Spleen (tissue), 11 donors: ENCODE measurements at regions not wholly inside any gene's neighbourhood (a gene's known extent, or its start where the extent isn't known, plus 50 kb on each side); places are given as distances from the start of the nearest gene placed in this dataset.

Experiments used
- DNase-seq: peaks from one replicate; pipeline ENCODE4 v3.0.0-alpha.2; 2020
- H3K27ac ChIP-seq, 8 donors: fragments of 200-600 bp; sonication (generic) in 7 of 8; 1 replicate in 4 of 8; 2 replicates in 4 of 8; pipeline versions ENCODE4 v1.5.0 to v1.8.0; 2016 to 2021; ENCODE audit warnings: inconsistent platforms in 4 of 8, mild to moderate bottlenecking in 4 of 8, moderate library complexity in 1 of 8
- H3K27me3 ChIP-seq, 7 donors: fragments of 200-600 bp; sonication (generic) in 6 of 7; replicated peaks in 1 of 7; 1 replicate in 4 of 7; 2 replicates in 3 of 7; pipeline versions ENCODE4 v1.5.0 to v1.8.0; 2016 to 2021; ENCODE audit warnings: inconsistent platforms in 3 of 7, mild to moderate bottlenecking in 1 of 7
- H3K36me3 ChIP-seq, 6 donors: fragments of 200-600 bp; sonication (generic) in 5 of 6; 1 replicate in 4 of 6; 2 replicates in 2 of 6; pipeline versions ENCODE4 v1.5.0 to v1.8.0; 2016 to 2021; ENCODE audit warnings: inconsistent platforms in 2 of 6
- H3K4me1 ChIP-seq, 6 donors: fragments of 200-600 bp; sonication (generic) in 5 of 6; 1 replicate in 3 of 6; 2 replicates in 3 of 6; pipeline versions ENCODE4 v1.5.0 to v1.8.0; 2016 to 2021; ENCODE audit warnings: inconsistent platforms in 3 of 6
- H3K4me3 ChIP-seq, 8 donors: fragments of 200-600 bp; sonication (generic) in 7 of 8; 1 replicate in 4 of 8; 2 replicates in 4 of 8; pipeline versions ENCODE4 v1.5.0 to v1.8.0; 2016 to 2021; ENCODE audit warnings: inconsistent platforms in 4 of 8, mild to moderate bottlenecking in 4 of 8, moderate library complexity in 2 of 8
- H3K9me3 ChIP-seq, 8 donors: fragments of 200-600 bp; sonication (generic) in 7 of 8; 1 replicate in 4 of 8; 2 replicates in 4 of 8; pipeline versions ENCODE4 v1.5.0 to v1.8.0; 2016 to 2021; ENCODE audit warnings: inconsistent platforms in 4 of 8
- POLR2A ChIP-seq, 3 donors: fragments of 450-650 bp; IDR thresholded peaks; one replicate each; pipeline ENCODE4 v1.5.1; 2017; ENCODE audit warnings: antibody characterized with exemption in 3 of 3, mild to moderate bottlenecking in 1 of 3
- POLR2AphosphoS5 ChIP-seq, 3 donors: sonication (generic); formaldehyde crosslinking; IDR thresholded peaks; one replicate each; pipeline ENCODE4 v1.5.1; 2017; ENCODE audit warnings: antibody characterized with exemption in 3 of 3
- WGBS, 5 donors: extraction: QIAGEN DNeasy Blood & Tissue Kit in 3 of 5; methylation state at CpG; one replicate each; pipeline versions ENCODE4 v1.1.5 to v1.1.7; 2013 to 2018; 5-methylcytosine and 5-hydroxymethylcytosine counted together
- intact Hi-C: fragments of 100-400 bp; cut with DNase I; formaldehyde crosslinking; loops from one replicate; pipeline ENCODE4 v1.15.0; 2023; ENCODE audit warnings: low total_unique reads
- TF ChIP-seq, protein P1 (sequence below), 11 experiments: fragments of 200-600 bp in 7 of 11; fragments of 450-650 bp in 4 of 11; sonication (generic) in 4 of 11; IDR thresholded peaks in 8 of 11; conservative IDR thresholded peaks in 3 of 11; 1 replicate in 7 of 11; 2 replicates in 4 of 11; pipeline versions ENCODE4 v1.4.0 to v1.8.0; 2016 to 2021; ENCODE audit warnings: antibody characterized with exemption in 11 of 11, inconsistent platforms in 4 of 11, mild to moderate bottlenecking in 1 of 11
- donor health status: healthy with polysubstance abuse.
- donor health status: DM: no; HTN: no; CAD: no; lungs with moderate emphysema.
- donor health status: DM: no; HTN: no; CAD: no.
- donor health status: Bipolar disorder and iron deficiency.
- donor health status: healthy.
- donor health status: DM: no; HTN: no; CAD: no.
- donor health status: DM: yes; HTN: yes; CAD: no.

DNA sequence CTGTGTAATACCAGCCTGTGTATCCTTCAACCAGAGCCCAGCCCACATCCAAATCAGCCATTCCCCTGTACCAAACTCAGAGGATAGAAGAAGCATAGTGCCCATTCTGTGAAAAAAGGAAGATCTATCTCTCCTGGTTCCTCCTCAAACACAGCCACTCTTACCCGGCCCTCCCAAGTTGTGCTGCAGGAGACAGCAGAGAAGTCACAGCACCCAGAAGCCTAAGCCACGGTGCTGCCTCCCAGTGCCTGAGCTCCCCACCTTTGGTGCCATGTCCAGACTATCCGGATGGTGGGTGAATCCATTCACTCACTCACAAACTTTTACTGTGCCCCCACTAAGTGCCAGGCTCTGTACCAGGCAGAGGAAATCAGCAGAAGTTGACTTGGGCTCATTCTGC, 166.0 kb upstream of the ZMIZ1 start:
- no peak for TF ChIP-seq POLR2A (IDR thresholded peaks at IDR 0.05)
- TF ChIP-seq POLR2AphosphoS5 (IDR thresholded peaks at IDR 0.05), result no peak
- TF ChIP-seq, protein P1, sequence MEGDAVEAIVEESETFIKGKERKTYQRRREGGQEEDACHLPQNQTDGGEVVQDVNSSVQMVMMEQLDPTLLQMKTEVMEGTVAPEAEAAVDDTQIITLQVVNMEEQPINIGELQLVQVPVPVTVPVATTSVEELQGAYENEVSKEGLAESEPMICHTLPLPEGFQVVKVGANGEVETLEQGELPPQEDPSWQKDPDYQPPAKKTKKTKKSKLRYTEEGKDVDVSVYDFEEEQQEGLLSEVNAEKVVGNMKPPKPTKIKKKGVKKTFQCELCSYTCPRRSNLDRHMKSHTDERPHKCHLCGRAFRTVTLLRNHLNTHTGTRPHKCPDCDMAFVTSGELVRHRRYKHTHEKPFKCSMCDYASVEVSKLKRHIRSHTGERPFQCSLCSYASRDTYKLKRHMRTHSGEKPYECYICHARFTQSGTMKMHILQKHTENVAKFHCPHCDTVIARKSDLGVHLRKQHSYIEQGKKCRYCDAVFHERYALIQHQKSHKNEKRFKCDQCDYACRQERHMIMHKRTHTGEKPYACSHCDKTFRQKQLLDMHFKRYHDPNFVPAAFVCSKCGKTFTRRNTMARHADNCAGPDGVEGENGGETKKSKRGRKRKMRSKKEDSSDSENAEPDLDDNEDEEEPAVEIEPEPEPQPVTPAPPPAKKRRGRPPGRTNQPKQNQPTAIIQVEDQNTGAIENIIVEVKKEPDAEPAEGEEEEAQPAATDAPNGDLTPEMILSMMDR (IDR thresholded peaks at IDR 0.05 in 8 of 11, conservative IDR thresholded peaks at IDR 0.05 in 3 of 11), result no peak
- WGBS, 5 donors, result 85 to 93% (median 86%) methylated on average over 2 to 3 of the region's 3 CpGs
- Histone ChIP-seq H3K4me3 (no peak overlapping the region), H3K36me3 (no peaks in the 10 kb centered on the region), H3K4me1 (peaks cover 0 to 1% (median 0%) of the 10 kb centered on the region in 6 donors), H3K9me3 (peaks cover 0 to 7% (median 0%) of the 10 kb centered on the region in 8 donors), H3K27me3 (no peaks in the 10 kb centered on the region), H3K27ac (no peak overlapping the region)
- intact Hi-C loops, result no loop called here
- DNase-seq, result peak; percentile 59

DNA sequence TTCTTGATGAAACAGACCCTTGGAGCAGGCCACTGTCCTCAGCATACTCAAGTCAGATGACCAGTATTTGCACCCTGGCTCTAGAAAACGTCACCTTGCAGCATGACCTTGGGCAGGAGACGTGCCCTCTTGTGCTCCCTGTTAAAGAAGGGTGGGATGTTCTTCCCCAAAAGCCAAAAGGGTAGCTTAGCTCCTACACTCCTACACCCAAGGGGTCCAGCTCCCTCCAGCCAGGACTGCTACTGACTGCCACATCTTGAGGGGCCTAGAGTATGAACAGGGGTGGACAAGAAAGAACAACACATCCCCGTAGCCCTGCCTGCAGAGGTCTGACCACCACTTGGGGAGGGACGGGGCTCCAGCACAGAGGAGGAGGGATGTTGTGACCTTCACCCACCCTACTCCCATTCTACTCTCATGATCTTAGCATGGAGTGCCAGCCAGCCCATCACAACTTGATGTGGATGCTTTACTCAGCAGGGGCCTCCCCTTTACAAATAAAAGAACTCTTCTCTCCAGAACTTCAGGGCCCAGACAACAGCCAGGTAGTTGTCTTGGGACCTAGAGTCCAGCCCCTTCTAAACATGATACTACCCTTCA, 165.3 kb upstream of the ZMIZ1 start:
- DNase-seq, result no peak
- no peak overlapping the region for H3K27ac ChIP-seq
- 53 to 91% (median 67%) methylated on average over 3 to 4 of the region's 4 CpGs for WGBS, 5 donors
- no peaks in the 10 kb centered on the region for H3K27me3 ChIP-seq
- intact Hi-C loops, result no loop called here
- no peak for TF ChIP-seq POLR2A (IDR thresholded peaks at IDR 0.05)
- TF ChIP-seq, protein P1 (IDR thresholded peaks at IDR 0.05 in 8 of 11, conservative IDR thresholded peaks at IDR 0.05 in 3 of 11), result no peak
- no peak for TF ChIP-seq POLR2AphosphoS5 (IDR thresholded peaks at IDR 0.05)
- H3K4me3 ChIP-seq, result no peak overlapping the region
- H3K9me3 ChIP-seq, result peaks cover 0 to 1% (median 0%) of the 10 kb centered on the region in 8 donors
- no peaks in the 10 kb centered on the region for H3K36me3 ChIP-seq
- peaks cover 0 to 7% (median 0%) of the 10 kb centered on the region in 6 donors for H3K4me1 ChIP-seq

DNA sequence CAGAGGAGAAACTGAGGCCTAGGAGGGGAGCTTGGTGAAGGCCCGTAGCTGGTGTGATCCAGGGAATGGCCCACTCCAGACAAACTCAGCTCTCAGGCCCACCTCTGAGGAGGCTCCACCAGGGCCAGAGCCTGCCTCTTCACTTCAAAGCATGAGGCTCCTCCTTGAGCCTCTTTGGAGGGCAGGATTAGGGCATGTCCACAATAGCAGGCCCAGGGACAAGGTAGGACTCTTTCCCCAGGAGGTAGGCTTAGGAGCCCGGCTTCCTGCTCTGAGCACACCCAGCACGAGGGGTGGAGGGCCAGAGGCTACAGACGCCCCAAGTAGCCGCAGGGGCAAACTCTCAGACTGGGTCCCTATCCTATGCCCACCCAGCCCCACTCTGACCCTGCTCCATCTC, 164.6 kb upstream of the ZMIZ1 start:
- no peak overlapping the region for H3K27ac ChIP-seq
- peak; percentile 53 for DNase-seq
- no peak overlapping the region for H3K4me3 ChIP-seq
- H3K9me3 ChIP-seq, result no peaks in the 10 kb centered on the region
- H3K36me3 ChIP-seq, result no peaks in the 10 kb centered on the region
- no peaks in the 10 kb centered on the region for H3K27me3 ChIP-seq
- peaks cover 0 to 9% (median 0%) of the 10 kb centered on the region in 6 donors for H3K4me1 ChIP-seq
- TF ChIP-seq POLR2A (IDR thresholded peaks at IDR 0.05) (no peak), POLR2AphosphoS5 (IDR thresholded peaks at IDR 0.05) (no peak)
- TF ChIP-seq, protein P1 (IDR thresholded peaks at IDR 0.05 in 8 of 11, conservative IDR thresholded peaks at IDR 0.05 in 3 of 11), result no peak
- 88 to 96% (median 94%) methylated on average over 5 of the region's 5 CpGs for whole genome bisulfite sequencing, 5 donors
- intact Hi-C loops, result no loop called here

DNA sequence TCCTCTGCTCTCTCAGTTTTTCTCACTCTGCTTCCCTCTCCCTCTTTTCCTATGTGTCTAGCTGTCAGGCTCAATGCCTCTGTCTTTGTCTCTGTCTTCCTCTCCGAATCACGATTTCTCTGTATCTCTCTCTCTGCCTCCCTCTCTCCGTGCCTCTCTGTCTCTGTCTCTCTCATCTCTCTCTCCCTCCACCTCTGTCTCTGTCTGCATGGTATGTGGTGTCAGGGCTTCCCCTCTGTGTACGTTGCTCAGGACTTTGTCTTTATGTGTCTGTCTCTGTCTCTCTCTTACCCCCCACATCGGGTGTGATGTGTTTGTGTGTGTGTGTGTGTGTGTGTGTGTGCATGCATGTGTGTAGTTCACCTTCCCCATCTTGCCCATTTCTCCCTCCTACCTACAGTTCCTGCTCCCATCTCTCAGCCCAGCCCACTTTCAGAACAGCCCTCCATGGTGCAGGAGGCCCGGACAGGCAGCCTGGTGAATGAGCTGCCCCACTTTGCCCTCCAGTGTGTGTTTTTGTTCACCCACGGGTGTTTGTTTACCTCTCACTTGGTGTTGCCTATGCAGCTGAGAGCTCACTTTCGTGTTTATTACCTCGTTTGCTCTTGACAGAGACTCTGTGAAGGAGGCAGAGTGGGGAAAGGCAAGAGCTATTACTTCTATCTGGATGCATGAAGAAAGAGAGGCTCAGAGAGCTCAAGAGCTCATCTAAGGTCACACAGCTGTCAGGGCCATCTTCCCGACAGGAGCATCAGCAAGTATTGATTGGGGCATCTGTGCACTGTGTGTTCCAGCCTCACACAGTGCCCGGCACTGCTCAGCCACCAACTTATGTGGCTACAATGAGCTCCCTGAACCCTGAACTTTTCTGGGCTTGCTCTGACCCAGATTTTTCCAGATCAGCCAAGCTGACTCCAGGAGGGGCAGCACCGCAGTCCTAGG, 163.5 kb upstream of the ZMIZ1 start:
- Histone ChIP-seq H3K27me3 (no peaks in the 10 kb centered on the region), H3K27ac (no peak overlapping the region), H3K36me3 (no peaks in the 10 kb centered on the region), H3K4me1 (peaks cover 0 to 9% (median 0%) of the 10 kb centered on the region in 6 donors), H3K4me3 (no peak overlapping the region), H3K9me3 (no peaks in the 10 kb centered on the region)
- WGBS, 5 donors, result 81 to 86% (median 86%) methylated on average over 12 of the region's 12 CpGs
- DNase-seq, result no peak
- TF ChIP-seq, protein P1 (IDR thresholded peaks at IDR 0.05 in 8 of 11, conservative IDR thresholded peaks at IDR 0.05 in 3 of 11), result no peak
- TF ChIP-seq POLR2AphosphoS5 (IDR thresholded peaks at IDR 0.05) (no peak), POLR2A (IDR thresholded peaks at IDR 0.05) (no peak)
- intact Hi-C loops, result no loop called here
